ENCODE measurements at regions not wholly inside any gene's neighbourhood (a gene's known extent, or its start where the extent isn't known, plus 50 kb on each side); places are given as distances from the start of the nearest gene placed in this dataset.

DNA sequence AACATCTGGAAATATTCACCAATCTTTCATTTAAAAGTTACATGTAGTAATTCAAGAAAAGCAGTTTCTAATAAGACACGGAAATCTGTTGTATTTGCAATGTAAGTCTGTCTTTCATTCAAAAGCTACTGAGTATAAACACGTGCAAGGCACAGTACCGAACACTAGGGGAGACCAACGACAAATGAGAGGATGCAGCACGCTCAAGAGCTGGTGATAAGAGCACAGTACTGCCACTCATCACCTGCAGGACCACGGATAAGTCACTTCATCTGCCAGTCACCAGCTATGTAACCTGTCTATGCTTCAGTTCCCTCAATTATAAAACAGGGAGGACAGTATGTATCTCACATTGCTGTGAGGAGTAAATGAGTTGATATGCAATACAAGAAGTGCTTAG, 67.1 kb downstream of the CLEC18A start:
- Histone ChIP-seq H2AFZ (ENCODE audit: low read length) (no peak overlapping the region), H4K20me1 (replicated peaks in 1 of 2; ENCODE audit: control insufficient read depth in 1 of 2, insufficient read depth in 2 of 2, low read length in 2 of 2) (no peaks in the 10 kb centered on the region), H3K14ac (ENCODE audit: insufficient read length) (no peak overlapping the region), H3K4me1 (replicated peaks in 1 of 4; ENCODE audit: control insufficient read depth in 3 of 4, insufficient read depth in 4 of 4, low read length in 3 of 4) (no peaks in the 10 kb centered on the region), H2BK5ac (ENCODE audit: low read depth, low read length) (no peak overlapping the region), H4K5ac (ENCODE audit: insufficient read length, low read depth, low read length) (no peak overlapping the region), H4K91ac (replicated peaks; ENCODE audit: insufficient read length, low read length) (no peak overlapping the region), H3K4me2 (ENCODE audit: insufficient read depth in 1 of 2, low read depth in 2 of 2, low read length in 2 of 2) (no peak overlapping the region), H3K23ac (ENCODE audit: insufficient read length) (no peak overlapping the region), H3K9me3 (ENCODE audit: insufficient read depth in 2 of 2, low read depth in 1 of 2, low read length in 1 of 2) (no peaks in the 10 kb centered on the region), H3K79me1 (ENCODE audit: low read depth, low read length) (no peaks in the 10 kb centered on the region), H2BK20ac (ENCODE audit: low read length) (no peak overlapping the region), H3K4ac (replicated peaks; ENCODE audit: insufficient read length, low read depth, low read length) (no peak overlapping the region), H3K56ac (replicated peaks; ENCODE audit: insufficient read length, low read depth, low read length) (no peak overlapping the region), H3K27ac (ENCODE audit: low read depth, low read length) (no peak overlapping the region), H2AK5ac (ENCODE audit: low read depth, low read length) (no peak overlapping the region), H3K9ac (replicated peaks in 1 of 4; ENCODE audit: extremely low read depth in 1 of 4, low read depth in 3 of 4, low read length in 3 of 4) (no peak overlapping the region), H2BK12ac (ENCODE audit: low read depth, low read length) (no peak overlapping the region), H3K27me3 (replicated peaks in 1 of 4; ENCODE audit: control insufficient read depth in 3 of 4, extremely low read depth in 1 of 4, insufficient read depth in 3 of 4, low read length in 3 of 4) (no peaks in the 10 kb centered on the region), H3K23me2 (ENCODE audit: low read depth, low read length) (no peaks in the 10 kb centered on the region), H3K4me3 (ENCODE audit: extremely low read depth in 1 of 4, insufficient read depth in 2 of 4, low read depth in 3 of 4, low read length in 4 of 4) (no peak overlapping the region), H4K8ac (ENCODE audit: extremely low read depth, insufficient read depth, low read length) (no peak overlapping the region), H3K79me2 (ENCODE audit: control insufficient read depth in 1 of 2, insufficient read depth in 2 of 2, low read length in 2 of 2) (no peaks in the 10 kb centered on the region), H3K18ac (ENCODE audit: extremely low read depth, low read length) (no peak overlapping the region), H2BK120ac (replicated peaks; ENCODE audit: low read depth, low read length) (no peak overlapping the region), H2BK15ac (ENCODE audit: low read length) (no peak overlapping the region), H3K36me3 (ENCODE audit: control insufficient read depth in 2 of 4, insufficient read depth in 4 of 4, low read length in 3 of 4) (peaks cover 0 to 8% (median 4%) of the 10 kb centered on the region in 4 experiments; a peak in 5 of 8 replicates)
- FAIRE-seq (no peak), DNase-seq (ENCODE audit: low read depth in 1 of 2, low spot score in 2 of 2) (no peak)
- POLR2A ChIA-PET (ENCODE audit: partially characterized antibody) = no interaction called here
- CTCF ChIA-PET (ENCODE audit: partially characterized antibody) = interaction anchor here (0.8 kb wide), 1 partner anchor 130 kb away, joined by 3 read pairs; no protein-coding TSS in a partner anchor
- WGBS, 2 experiments (ENCODE audit: extremely low coverage in 1 of 2, insufficient coverage in 1 of 2, insufficient read length in 1 of 2, insufficient replicate concordance in 2 of 2, low coverage in 1 of 2, low lambda C conversion rate in 2 of 2, missing lambda C conversion rate in 1 of 2) = 92% methylated on average over 6 of the region's 6 CpGs; no CpG with 5 or more reads in 1 of the 2 experiments
- TF ChIP-seq SRF (IDR thresholded peaks at IDR 0.05; ENCODE audit: low read depth, low read length) (no peak), KDM5A (IDR thresholded peaks at IDR 0.05; ENCODE audit: low read length) (no peak), CHD2 (IDR thresholded peaks at IDR 0.05; ENCODE audit: low read length) (peak; percentile 55), KDM4A (IDR thresholded peaks at IDR 0.05; ENCODE audit: low read depth, low read length, severe bottlenecking) (no peak), SIX5 (IDR thresholded peaks at IDR 0.05; ENCODE audit: low read depth, low read length) (no peak), TEAD4 (IDR thresholded peaks at IDR 0.05; ENCODE audit: low read depth, low read length) (no peak), MAFK (IDR thresholded peaks at IDR 0.05; ENCODE audit: low read depth, low read length) (no peak), RFX5 (IDR thresholded peaks at IDR 0.05; ENCODE audit: borderline replicate concordance, low read depth, low read length) (no peak), SP2 (IDR thresholded peaks at IDR 0.05; ENCODE audit: low read length) (peak; percentile 8; the same call in 1 of the 2 replicates)
- TF ChIP-seq, protein P1, sequence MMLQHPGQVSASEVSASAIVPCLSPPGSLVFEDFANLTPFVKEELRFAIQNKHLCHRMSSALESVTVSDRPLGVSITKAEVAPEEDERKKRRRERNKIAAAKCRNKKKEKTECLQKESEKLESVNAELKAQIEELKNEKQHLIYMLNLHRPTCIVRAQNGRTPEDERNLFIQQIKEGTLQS (IDR thresholded peaks at IDR 0.05; ENCODE audit: insufficient read depth, low read depth, low read length) = no peak
- TF ChIP-seq, protein P2, sequence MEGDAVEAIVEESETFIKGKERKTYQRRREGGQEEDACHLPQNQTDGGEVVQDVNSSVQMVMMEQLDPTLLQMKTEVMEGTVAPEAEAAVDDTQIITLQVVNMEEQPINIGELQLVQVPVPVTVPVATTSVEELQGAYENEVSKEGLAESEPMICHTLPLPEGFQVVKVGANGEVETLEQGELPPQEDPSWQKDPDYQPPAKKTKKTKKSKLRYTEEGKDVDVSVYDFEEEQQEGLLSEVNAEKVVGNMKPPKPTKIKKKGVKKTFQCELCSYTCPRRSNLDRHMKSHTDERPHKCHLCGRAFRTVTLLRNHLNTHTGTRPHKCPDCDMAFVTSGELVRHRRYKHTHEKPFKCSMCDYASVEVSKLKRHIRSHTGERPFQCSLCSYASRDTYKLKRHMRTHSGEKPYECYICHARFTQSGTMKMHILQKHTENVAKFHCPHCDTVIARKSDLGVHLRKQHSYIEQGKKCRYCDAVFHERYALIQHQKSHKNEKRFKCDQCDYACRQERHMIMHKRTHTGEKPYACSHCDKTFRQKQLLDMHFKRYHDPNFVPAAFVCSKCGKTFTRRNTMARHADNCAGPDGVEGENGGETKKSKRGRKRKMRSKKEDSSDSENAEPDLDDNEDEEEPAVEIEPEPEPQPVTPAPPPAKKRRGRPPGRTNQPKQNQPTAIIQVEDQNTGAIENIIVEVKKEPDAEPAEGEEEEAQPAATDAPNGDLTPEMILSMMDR (IDR thresholded peaks at IDR 0.05; ENCODE audit: control extremely low read depth in 1 of 3, insufficient read depth in 1 of 3, low read depth in 1 of 3, low read length in 3 of 3) = peak; percentile 26 to 47 (median 27); a peak in 3 of 4 replicates
- TF ChIP-seq, protein P3, sequence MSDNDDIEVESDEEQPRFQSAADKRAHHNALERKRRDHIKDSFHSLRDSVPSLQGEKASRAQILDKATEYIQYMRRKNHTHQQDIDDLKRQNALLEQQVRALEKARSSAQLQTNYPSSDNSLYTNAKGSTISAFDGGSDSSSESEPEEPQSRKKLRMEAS (IDR thresholded peaks at IDR 0.05) = no peak
